ENCODE measurements at regions not wholly inside any gene's neighbourhood (a gene's known extent, or its start where the extent isn't known, plus 50 kb on each side); places are given as distances from the start of the nearest gene placed in this dataset.
A peak's percentile ranks its signal among the peaks of the same experiment; 100 is the strongest.

DNA sequence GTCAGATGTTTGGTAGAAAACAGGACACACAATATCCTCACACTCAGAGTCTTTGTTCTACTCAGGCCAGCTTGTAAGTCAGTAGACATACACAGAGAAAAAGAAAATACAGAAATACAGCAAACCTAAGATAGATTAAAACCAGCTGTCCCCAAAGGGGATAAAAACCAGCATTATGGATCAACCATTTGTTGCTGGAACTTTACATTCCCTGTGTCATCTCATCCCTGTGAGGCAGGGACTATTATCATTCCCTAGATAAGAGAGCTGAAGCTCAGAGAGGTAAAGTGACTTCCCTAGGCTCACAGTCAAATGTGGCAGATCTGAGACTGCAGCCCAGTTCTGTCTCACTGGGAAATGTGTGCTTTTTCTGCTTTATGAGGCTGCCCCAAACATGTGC is 80.7 kb downstream of the DMRTA2 start:
- Histone ChIP-seq H3K27me3 (ENCODE audit: control insufficient read depth, insufficient read depth, low read length) (peaks cover 43% of the 10 kb centered on the region; the same call in 1 of the 2 replicates), H3K9me3 (ENCODE audit: control insufficient read depth, insufficient read depth, low read depth, low read length) (no peaks in the 10 kb centered on the region), H3K4me3 (ENCODE audit: low read depth, low read length) (no peak overlapping the region), H3K36me3 (ENCODE audit: control insufficient read depth, insufficient read depth, low read length) (no peaks in the 10 kb centered on the region), H3K9ac (ENCODE audit: low read length) (no peak overlapping the region), H3K4me1 (ENCODE audit: control insufficient read depth, insufficient read depth, low read length) (no peaks in the 10 kb centered on the region), H3K27ac (ENCODE audit: low read depth, low read length) (no peak overlapping the region)

DNA sequence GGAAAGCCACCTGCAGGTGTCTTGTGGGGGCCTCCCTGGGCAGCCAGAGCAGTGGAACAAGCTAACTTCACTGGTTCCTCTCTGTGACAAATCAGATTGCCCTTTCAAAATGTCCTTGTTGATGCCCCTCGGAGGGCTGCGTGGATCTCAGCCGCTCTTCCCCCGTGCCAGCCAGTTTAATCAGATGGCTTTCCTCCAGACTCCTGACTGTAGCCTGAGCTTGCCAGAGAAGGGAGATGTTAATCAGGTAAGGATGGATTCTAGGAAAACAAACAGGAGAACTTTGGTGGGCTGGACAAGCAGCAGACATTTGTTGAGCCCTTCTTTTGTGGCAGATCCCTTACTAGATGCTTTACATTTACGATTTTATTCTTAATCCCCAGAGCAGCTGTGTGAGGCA is 88.2 kb downstream of the DMRTA2 start:
- Histone ChIP-seq H3K4me1 (ENCODE audit: control insufficient read depth, insufficient read depth, low read length) (0 out of 2 replicates have a peak, but pooled peaks cover 3% of the 10 kb centered on the region), H3K36me3 (ENCODE audit: control insufficient read depth, insufficient read depth, low read length) (no peaks in the 10 kb centered on the region), H3K9ac (ENCODE audit: low read length) (no peak overlapping the region), H3K27ac (ENCODE audit: low read depth, low read length) (no peak overlapping the region), H3K27me3 (ENCODE audit: control insufficient read depth, insufficient read depth, low read length) (peaks cover 63% of the 10 kb centered on the region), H3K9me3 (ENCODE audit: control insufficient read depth, insufficient read depth, low read depth, low read length) (no peaks in the 10 kb centered on the region), H3K4me3 (ENCODE audit: low read depth, low read length) (no peak overlapping the region)

DNA sequence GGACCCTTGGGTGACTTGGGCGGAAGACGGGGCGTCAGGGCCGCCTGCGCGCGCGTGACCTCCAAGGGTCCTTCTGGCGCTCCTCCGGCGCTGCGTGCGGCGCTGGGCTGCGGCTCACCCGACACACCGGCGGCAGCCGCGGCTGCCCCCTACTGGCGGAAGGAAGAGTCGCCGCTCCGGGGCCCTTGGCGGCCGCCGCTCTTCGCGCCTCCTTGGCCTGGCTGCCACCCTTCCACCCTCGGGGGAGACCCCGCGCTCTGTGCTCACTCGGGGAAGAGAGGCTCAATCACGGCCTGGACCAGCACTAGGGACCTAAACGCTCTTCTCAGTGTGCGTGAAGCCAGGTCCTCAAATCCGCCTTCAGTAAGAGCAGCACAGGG is 89.7 kb downstream of the DMRTA2 start:
- Histone ChIP-seq H3K9ac (ENCODE audit: low read length) (peak overlapping the region; percentile 56), H3K36me3 (ENCODE audit: control insufficient read depth, insufficient read depth, low read length) (no peaks in the 10 kb centered on the region), H3K27ac (ENCODE audit: low read depth, low read length) (no peak overlapping the region), H3K4me3 (ENCODE audit: low read depth, low read length) (peak overlapping the region; percentile 74), H3K9me3 (ENCODE audit: control insufficient read depth, insufficient read depth, low read depth, low read length) (no peaks in the 10 kb centered on the region), H3K4me1 (ENCODE audit: control insufficient read depth, insufficient read depth, low read length) (0 out of 2 replicates have a peak, but pooled peaks cover 3% of the 10 kb centered on the region), H3K27me3 (ENCODE audit: control insufficient read depth, insufficient read depth, low read length) (peaks cover 70% of the 10 kb centered on the region)

DNA sequence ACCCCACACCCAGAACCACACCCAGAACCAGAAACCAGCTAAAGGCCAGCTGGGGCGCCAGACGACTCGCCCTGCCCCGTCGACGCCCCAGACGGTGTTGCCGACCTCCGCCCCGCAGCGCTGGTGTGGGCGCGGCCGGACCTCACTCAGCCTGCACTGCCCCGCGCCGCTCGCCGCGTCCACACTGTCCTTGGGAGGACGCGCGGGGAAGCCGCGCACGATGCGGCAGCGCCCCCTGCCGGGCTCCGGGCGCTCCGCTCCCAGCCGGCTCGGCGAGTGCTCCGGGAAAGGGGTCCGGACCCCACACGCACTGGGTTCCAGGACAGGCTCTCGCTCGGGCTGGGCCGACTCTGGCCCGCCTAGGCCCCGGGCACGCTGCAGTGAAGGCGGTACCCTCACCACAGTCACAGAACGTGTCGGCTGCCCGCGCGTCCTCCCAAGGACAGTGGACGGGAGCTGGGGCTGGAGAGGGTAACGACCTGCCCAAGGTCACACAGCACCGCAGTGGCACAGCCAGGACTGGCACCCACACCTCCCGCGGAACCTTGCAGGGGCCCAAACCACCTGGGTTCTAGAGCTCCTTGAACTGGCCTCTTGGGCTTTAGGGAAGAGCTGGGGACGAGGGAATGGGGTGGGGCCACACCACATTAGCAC is 90.2 kb downstream of the DMRTA2 start:
- no peaks in the 10 kb centered on the region for H3K36me3 ChIP-seq (ENCODE audit: control insufficient read depth, insufficient read depth, low read length)
- peaks cover 72% of the 10 kb centered on the region for H3K27me3 ChIP-seq (ENCODE audit: control insufficient read depth, insufficient read depth, low read length)
- H3K4me1 ChIP-seq (ENCODE audit: control insufficient read depth, insufficient read depth, low read length), result 0 out of 2 replicates have a peak, but pooled peaks cover 3% of the 10 kb centered on the region
- H3K27ac ChIP-seq (ENCODE audit: low read depth, low read length), result no peak overlapping the region
- peak overlapping the region; percentile 74 for H3K4me3 ChIP-seq (ENCODE audit: low read depth, low read length)
- H3K9me3 ChIP-seq (ENCODE audit: control insufficient read depth, insufficient read depth, low read depth, low read length), result no peaks in the 10 kb centered on the region
- peak overlapping the region; percentile 56 for H3K9ac ChIP-seq (ENCODE audit: low read length)

DNA sequence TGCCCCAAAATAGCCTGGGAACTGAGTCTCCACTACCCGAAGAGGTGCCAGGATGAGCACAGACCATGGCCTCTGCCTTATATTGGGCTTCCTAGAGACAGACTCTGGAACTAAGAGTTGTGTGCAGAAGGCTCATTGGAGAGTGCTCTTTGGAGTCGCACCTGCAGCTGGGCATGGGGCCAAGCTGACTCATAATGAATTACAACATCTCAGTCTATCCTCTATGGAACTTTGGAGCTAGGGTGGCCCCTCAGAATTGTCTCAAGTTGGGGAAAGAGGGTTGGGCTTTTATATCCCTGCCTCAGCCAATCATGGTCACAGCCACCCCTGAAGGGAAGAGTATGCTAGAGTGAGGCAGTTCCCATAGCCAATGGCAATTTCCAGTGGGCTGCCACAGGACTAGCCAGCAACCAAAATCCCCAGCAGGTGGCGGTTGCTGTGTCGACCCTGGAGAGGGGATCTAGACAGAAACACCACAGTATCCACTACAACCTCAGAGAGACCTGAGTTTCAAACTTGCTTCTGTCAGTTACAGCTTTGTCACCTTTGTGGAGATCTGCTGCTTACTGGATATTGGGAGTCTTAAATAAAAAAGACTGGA is 93.8 kb downstream of the DMRTA2 start:
- H3K27ac ChIP-seq (ENCODE audit: low read depth, low read length), result no peak overlapping the region
- H3K27me3 ChIP-seq (ENCODE audit: control insufficient read depth, insufficient read depth, low read length), result peaks cover 59% of the 10 kb centered on the region
- H3K4me3 ChIP-seq (ENCODE audit: low read depth, low read length), result no peak overlapping the region
- no peaks in the 10 kb centered on the region for H3K36me3 ChIP-seq (ENCODE audit: control insufficient read depth, insufficient read depth, low read length)
- H3K9ac ChIP-seq (ENCODE audit: low read length), result no peak overlapping the region
- H3K9me3 ChIP-seq (ENCODE audit: control insufficient read depth, insufficient read depth, low read depth, low read length), result no peaks in the 10 kb centered on the region
- H3K4me1 ChIP-seq (ENCODE audit: control insufficient read depth, insufficient read depth, low read length), result 0 out of 2 replicates have a peak, but pooled peaks cover 3% of the 10 kb centered on the region

DNA sequence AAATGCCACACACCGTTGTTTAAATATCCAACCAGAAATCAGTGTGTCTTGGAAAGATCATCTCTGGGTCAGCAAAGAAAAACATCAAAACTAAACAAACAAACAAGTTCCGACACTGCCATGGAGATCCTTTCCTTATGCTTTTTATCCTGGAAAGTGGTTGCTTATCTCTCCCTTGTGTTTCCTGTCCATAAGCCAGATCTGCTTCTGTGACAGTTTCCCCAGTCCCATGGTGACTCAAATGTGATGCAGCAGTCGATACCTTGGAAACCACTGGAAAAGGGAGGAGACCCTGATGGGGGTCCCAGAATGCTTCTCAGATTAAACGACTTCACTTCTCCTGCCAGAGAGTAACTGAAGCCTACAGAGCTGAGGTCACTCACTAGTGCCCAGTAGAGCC is 94.7 kb downstream of the DMRTA2 start:
- Histone ChIP-seq H3K9ac (ENCODE audit: low read length) (no peak overlapping the region), H3K4me3 (ENCODE audit: low read depth, low read length) (no peak overlapping the region), H3K27ac (ENCODE audit: low read depth, low read length) (no peak overlapping the region), H3K4me1 (ENCODE audit: control insufficient read depth, insufficient read depth, low read length) (0 out of 2 replicates have a peak, but pooled peaks cover 3% of the 10 kb centered on the region), H3K9me3 (ENCODE audit: control insufficient read depth, insufficient read depth, low read depth, low read length) (no peaks in the 10 kb centered on the region), H3K27me3 (ENCODE audit: control insufficient read depth, insufficient read depth, low read length) (peaks cover 51% of the 10 kb centered on the region), H3K36me3 (ENCODE audit: control insufficient read depth, insufficient read depth, low read length) (no peaks in the 10 kb centered on the region)

DNA sequence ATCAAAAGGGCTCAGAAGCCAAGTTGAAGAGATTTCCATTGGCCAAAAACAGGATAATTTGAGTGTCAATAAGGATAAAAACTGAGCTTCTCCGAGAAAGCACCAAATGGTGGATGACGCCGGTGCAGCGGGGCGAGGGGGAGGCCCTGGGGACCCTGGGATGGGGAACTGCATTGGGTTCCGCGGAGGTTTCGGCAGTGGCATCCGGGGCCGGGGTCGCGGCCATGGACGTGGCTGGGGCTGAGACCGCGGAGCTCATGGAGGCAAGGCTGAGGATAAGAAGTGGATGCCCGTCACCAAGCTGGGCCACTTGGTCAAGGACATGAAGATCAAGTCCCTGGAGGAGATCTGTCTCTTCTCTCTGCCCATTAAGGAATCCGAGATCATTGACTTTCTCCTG is 97.2 kb downstream of the DMRTA2 start:
- Histone ChIP-seq H3K9ac (ENCODE audit: low read length) (no peak overlapping the region), H3K4me3 (ENCODE audit: low read depth, low read length) (no peak overlapping the region), H3K9me3 (ENCODE audit: control insufficient read depth, insufficient read depth, low read depth, low read length) (no peaks in the 10 kb centered on the region), H3K36me3 (ENCODE audit: control insufficient read depth, insufficient read depth, low read length) (no peaks in the 10 kb centered on the region), H3K4me1 (ENCODE audit: control insufficient read depth, insufficient read depth, low read length) (no peaks in the 10 kb centered on the region), H3K27ac (ENCODE audit: low read depth, low read length) (no peak overlapping the region), H3K27me3 (ENCODE audit: control insufficient read depth, insufficient read depth, low read length) (peaks cover 33% of the 10 kb centered on the region; the same call in 1 of the 2 replicates)

DNA sequence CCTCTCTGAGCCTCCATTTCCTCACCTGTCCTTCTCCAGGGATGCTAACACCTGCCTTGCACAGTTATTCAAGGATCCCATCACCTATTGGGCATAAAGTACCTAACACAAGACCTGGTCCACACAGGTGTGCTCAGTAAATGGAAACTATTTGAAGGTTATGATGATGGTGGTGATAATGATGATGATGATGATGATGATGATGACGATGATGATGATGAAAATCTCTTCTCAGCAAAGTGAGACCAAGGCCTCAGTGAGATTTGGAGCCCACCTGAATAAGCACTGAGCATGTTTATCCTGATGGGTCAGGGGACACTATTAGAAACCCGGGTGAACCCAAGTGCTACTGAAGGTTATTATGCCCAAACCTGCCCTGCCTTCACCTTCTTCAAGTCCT is 100.7 kb downstream of the DMRTA2 start:
- H3K9ac ChIP-seq (ENCODE audit: low read length), result no peak overlapping the region
- H3K4me1 ChIP-seq (ENCODE audit: control insufficient read depth, insufficient read depth, low read length), result no peaks in the 10 kb centered on the region
- no peaks in the 10 kb centered on the region for H3K36me3 ChIP-seq (ENCODE audit: control insufficient read depth, insufficient read depth, low read length)
- H3K9me3 ChIP-seq (ENCODE audit: control insufficient read depth, insufficient read depth, low read depth, low read length), result no peaks in the 10 kb centered on the region
- no peak overlapping the region for H3K4me3 ChIP-seq (ENCODE audit: low read depth, low read length)
- H3K27me3 ChIP-seq (ENCODE audit: control insufficient read depth, insufficient read depth, low read length), result peaks cover 13% of the 10 kb centered on the region; the same call in 1 of the 2 replicates
- H3K27ac ChIP-seq (ENCODE audit: low read depth, low read length), result no peak overlapping the region

DNA sequence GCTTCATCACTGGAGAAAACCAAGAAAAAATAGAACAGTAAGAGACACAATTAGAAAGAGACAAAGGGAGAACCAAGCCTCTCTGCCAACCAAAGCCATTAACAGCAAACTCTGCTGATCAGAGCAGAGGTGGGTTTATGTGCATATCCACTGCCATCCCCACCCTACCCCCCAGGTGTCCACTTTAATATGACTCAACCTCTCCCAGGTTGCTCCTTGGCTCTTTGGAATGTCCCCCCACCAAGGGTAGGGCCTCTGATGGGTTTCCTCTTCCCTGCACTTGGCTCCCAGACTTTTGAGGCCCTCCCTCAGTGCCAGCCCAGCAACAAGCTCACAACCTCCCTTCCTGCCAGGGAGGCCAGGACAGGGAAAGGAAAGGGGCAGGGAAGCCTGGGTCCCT is 104.8 kb downstream of the DMRTA2 start:
- Histone ChIP-seq H3K36me3 (ENCODE audit: control insufficient read depth, insufficient read depth, low read length) (no peaks in the 10 kb centered on the region), H3K4me3 (ENCODE audit: low read depth, low read length) (no peak overlapping the region), H3K9ac (ENCODE audit: low read length) (no peak overlapping the region)

DNA sequence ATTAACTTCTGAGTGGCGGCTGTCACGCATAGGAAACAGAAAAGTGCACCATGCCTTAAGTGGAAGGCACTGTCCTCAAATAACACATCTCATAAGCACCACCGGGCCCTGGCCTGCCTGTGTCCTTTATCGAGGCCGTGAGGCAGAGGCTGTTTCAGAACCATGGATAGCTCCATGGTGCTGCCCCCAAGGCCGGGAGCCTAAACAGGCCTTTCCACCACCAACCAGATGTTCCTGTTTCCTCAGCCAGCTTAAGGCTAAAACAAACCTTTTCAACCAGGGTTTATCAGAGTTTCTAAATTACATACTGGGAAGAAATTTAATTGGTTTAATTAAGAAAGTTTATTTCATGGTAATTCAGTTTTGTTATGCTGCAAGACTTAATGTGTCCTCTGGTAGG is 114.4 kb downstream of the DMRTA2 start:
- no peaks in the 10 kb centered on the region for H3K9me3 ChIP-seq (ENCODE audit: control insufficient read depth, insufficient read depth, low read depth, low read length)
- no peak overlapping the region for H3K27ac ChIP-seq (ENCODE audit: low read depth, low read length)
- H3K9ac ChIP-seq (ENCODE audit: low read length), result no peak overlapping the region
- H3K27me3 ChIP-seq (ENCODE audit: control insufficient read depth, insufficient read depth, low read length), result peaks cover 11% of the 10 kb centered on the region; the same call in 1 of the 2 replicates
- H3K4me1 ChIP-seq (ENCODE audit: control insufficient read depth, insufficient read depth, low read length), result no peaks in the 10 kb centered on the region
- no peaks in the 10 kb centered on the region for H3K36me3 ChIP-seq (ENCODE audit: control insufficient read depth, insufficient read depth, low read length)
- H3K4me3 ChIP-seq (ENCODE audit: low read depth, low read length), result no peak overlapping the region

More for the DNA sequence above, 104.8 kb downstream of the DMRTA2 start:
- Histone ChIP-seq H3K27me3 (ENCODE audit: control insufficient read depth, insufficient read depth, low read length) (peaks cover 10% of the 10 kb centered on the region; the same call in 1 of the 2 replicates), H3K27ac (ENCODE audit: low read depth, low read length) (no peak overlapping the region), H3K4me1 (ENCODE audit: control insufficient read depth, insufficient read depth, low read length) (no peaks in the 10 kb centered on the region), H3K9me3 (ENCODE audit: control insufficient read depth, insufficient read depth, low read depth, low read length) (no peaks in the 10 kb centered on the region)

DNA sequence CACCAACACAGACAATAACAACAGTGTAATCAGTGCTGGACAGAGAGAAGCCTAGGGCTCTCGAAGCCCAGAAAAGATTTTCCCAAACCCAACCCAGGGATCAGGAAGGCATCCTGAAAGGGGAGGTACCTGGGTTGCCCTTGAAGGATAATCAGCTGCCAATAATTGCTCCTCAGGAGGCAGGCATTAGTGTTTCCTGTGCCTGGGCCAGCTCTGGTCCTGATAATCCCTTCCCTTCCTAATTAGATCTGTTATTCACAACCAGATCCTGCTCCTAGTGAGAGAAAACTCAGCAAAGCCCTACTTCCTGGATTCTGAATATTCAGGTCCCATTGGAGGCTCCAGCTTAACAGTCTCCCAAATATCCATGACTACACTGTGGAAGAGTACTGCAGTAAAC is 117.4 kb downstream of the DMRTA2 start:
- no peak overlapping the region for H3K4me3 ChIP-seq (ENCODE audit: low read depth, low read length)

More for the DNA sequence above, 117.4 kb downstream of the DMRTA2 start:
- no peak overlapping the region for H3K9ac ChIP-seq (ENCODE audit: low read length)
- H3K27me3 ChIP-seq (ENCODE audit: control insufficient read depth, insufficient read depth, low read length), result no peaks in the 10 kb centered on the region; the same call in 1 of the 2 replicates
- H3K4me1 ChIP-seq (ENCODE audit: control insufficient read depth, insufficient read depth, low read length), result no peaks in the 10 kb centered on the region
- H3K9me3 ChIP-seq (ENCODE audit: control insufficient read depth, insufficient read depth, low read depth, low read length), result no peaks in the 10 kb centered on the region
- no peaks in the 10 kb centered on the region for H3K36me3 ChIP-seq (ENCODE audit: control insufficient read depth, insufficient read depth, low read length)
- H3K27ac ChIP-seq (ENCODE audit: low read depth, low read length), result no peak overlapping the region

Measured in HUES6 (cell line).